Activated CD8-positive, alpha-beta T cell treated with anti-CD3 and anti-CD28 coated beads for 36 hours (primary cell): ENCODE measurements at regions not wholly inside any gene's neighbourhood (a gene's known extent, or its start where the extent isn't known, plus 50 kb on each side); places are given as distances from the start of the nearest gene placed in this dataset.

Experiments used
- ATAC-seq: fragments of 200-7000 bp; cut with Tn5 transposase; one replicate; pipeline ENCODE4 v1.10.0; 2021; ENCODE audit warnings: mild to moderate bottlenecking, moderate library complexity
- CTCF ChIA-PET: fragments of 350-600 bp; sonication (Branson Sonifier 250); formaldehyde crosslinking; loops from one replicate; lab custom pipeline; 2021; ENCODE audit warnings: antibody characterized with exemption; lab: Charles Lee
- POLR2A ChIA-PET: fragments of 350-600 bp; sonication (Branson Sonifier 250); formaldehyde crosslinking; loops from one replicate; lab custom pipeline; 2021; ENCODE audit warnings: antibody characterized with exemption; lab: Charles Lee
- DNase-seq: peaks from one replicate; pipeline ENCODE4 v3.0.0-alpha.2; 2020
- H3K27ac Mint-ChIP-seq: one replicate; pipeline ENCODE4 v1.8.0; 2021; ENCODE audit warnings: mild to moderate bottlenecking, mixed read lengths
- H3K27me3 Mint-ChIP-seq: one replicate; pipeline ENCODE4 v1.8.0; 2021; ENCODE audit warnings: mixed read lengths
- H3K36me3 Mint-ChIP-seq: one replicate; pipeline ENCODE4 v1.8.0; 2021; ENCODE audit warnings: low read depth, mixed read lengths
- H3K4me1 Mint-ChIP-seq: one replicate; pipeline ENCODE4 v1.8.0; 2021; ENCODE audit warnings: low read depth, mixed read lengths
- H3K4me3 Mint-ChIP-seq: one replicate; pipeline ENCODE4 v1.8.0; 2021; ENCODE audit warnings: mild to moderate bottlenecking, moderate library complexity, mixed read lengths
- H3K9me3 Mint-ChIP-seq: one replicate; pipeline ENCODE4 v1.8.0; 2021; ENCODE audit warnings: mixed read lengths
- CTCF ChIP-seq: fragments of 200-600 bp; IDR thresholded peaks from one replicate; pipeline ENCODE4 v1.8.0; 2022; ENCODE audit warnings: antibody characterized with exemption, mild to moderate bottlenecking
- intact Hi-C: fragments of 100-400 bp; cut with micrococcal nuclease; formaldehyde crosslinking; loops from one replicate; pipeline ENCODE4 v1.10.0; 2022

- ChIA-PET POLR2A (no interaction called here), CTCF (interaction anchor here (1.2 kb wide), 1 partner anchor 272 kb away, joined by 3 read pairs; no protein-coding TSS in a partner anchor)
- Mint-ChIP-seq H3K4me3 (no peak overlapping the region), H3K36me3 (no peaks in the 10 kb centered on the region), H3K4me1 (no peaks in the 10 kb centered on the region), H3K27ac (no peak overlapping the region), H3K9me3 (no peaks in the 10 kb centered on the region), H3K27me3 (no peaks in the 10 kb centered on the region)
- no peak for TF ChIP-seq CTCF
- ATAC-seq, result no peak
- intact Hi-C loops, result no loop called here
- no peak for DNase-seq
Measured at GRCh38 chr10:34908481-34908880, 93.4 kb upstream of the PARD3 start.

- no peaks in the 10 kb centered on the region for H3K36me3 Mint-ChIP-seq
- H3K4me3 Mint-ChIP-seq, result no peak overlapping the region
- H3K27me3 Mint-ChIP-seq, result no peaks in the 10 kb centered on the region
- no peak for DNase-seq
- intact Hi-C loops, result no loop called here
- H3K4me1 Mint-ChIP-seq, result no peaks in the 10 kb centered on the region
- no peak for ATAC-seq
- no peaks in the 10 kb centered on the region for H3K9me3 Mint-ChIP-seq
- no peak for TF ChIP-seq CTCF
- ChIA-PET POLR2A (no interaction called here), CTCF (no interaction called here)
- H3K27ac Mint-ChIP-seq, result no peak overlapping the region
Measured at GRCh38 chr10:34907743-34908430, 92.8 kb upstream of the PARD3 start.

- Mint-ChIP-seq H3K27ac (no peak overlapping the region), H3K9me3 (no peaks in the 10 kb centered on the region), H3K27me3 (no peaks in the 10 kb centered on the region), H3K4me3 (no peak overlapping the region), H3K36me3 (no peaks in the 10 kb centered on the region), H3K4me1 (no peaks in the 10 kb centered on the region)
- CTCF ChIA-PET, result no interaction called here
- POLR2A ChIA-PET, result no interaction called here
- DNase-seq, result no peak
- no peak for TF ChIP-seq CTCF
- intact Hi-C loops, result no loop called here
- no peak for ATAC-seq
Measured at GRCh38 chr10:34906067-34906965, 91.2 kb upstream of the PARD3 start.

- H3K9me3 Mint-ChIP-seq, result no peaks in the 10 kb centered on the region
- no peak overlapping the region for H3K27ac Mint-ChIP-seq
- intact Hi-C loops, result no loop called here
- no peaks in the 10 kb centered on the region for H3K36me3 Mint-ChIP-seq
- no peak for DNase-seq
- H3K4me3 Mint-ChIP-seq, result no peak overlapping the region
- no peak for ATAC-seq
- ChIA-PET POLR2A (no interaction called here), CTCF (no interaction called here)
- TF ChIP-seq CTCF, result no peak
- H3K4me1 Mint-ChIP-seq, result no peaks in the 10 kb centered on the region
- H3K27me3 Mint-ChIP-seq, result no peaks in the 10 kb centered on the region
Measured at GRCh38 chr10:34905200-34905927, 90.3 kb upstream of the PARD3 start.
